NCI-H2171 treated with DMSO at 0.1 percent for 48 hours (cell line): ENCODE measurements at regions not wholly inside any gene's neighbourhood (a gene's known extent, or its start where the extent isn't known, plus 50 kb on each side); places are given as distances from the start of the nearest gene placed in this dataset.
A peak's percentile ranks its signal among the peaks of the same experiment; 100 is the strongest.
"Not testable (repeated sequence)": the region's sequence is repeated elsewhere in the genome, so short reads cannot be mapped to it uniquely, and the experiment has no call there.

Experiments used
- DNase-seq: peaks from one replicate; lab custom pipeline; 2025; lab: John Stamatoyannopoulos, UW

- no peak for DNase-seq
Measured at GRCh38 chr11:56876621-56877275, 112.0 kb upstream of the OR5AK2 start.

GRCh38 chr11:56855217-56855616 lies 106.7 kb upstream of the OR9G4 start:
- DNase-seq, result no peak

- no peak for DNase-seq
Measured at GRCh38 chr11:56852131-56852530, 103.6 kb upstream of the OR9G4 start.

GRCh38 chr11:56849852-56850251 lies 101.4 kb upstream of the OR9G4 start:
- no peak for DNase-seq

GRCh38 chr11:56849250-56849649 lies 100.8 kb upstream of the OR9G4 start:
- no peak for DNase-seq

GRCh38 chr11:56848141-56848809 lies 99.8 kb upstream of the OR9G4 start:
- no peak for DNase-seq

- no peak for DNase-seq
Measured at GRCh38 chr11:56846631-56847576, 98.4 kb upstream of the OR9G4 start.

GRCh38 chr11:56845121-56845732 lies 96.7 kb upstream of the OR9G4 start:
- DNase-seq, result no peak

GRCh38 chr11:56843816-56844215 lies 95.3 kb upstream of the OR9G4 start:
- DNase-seq, result no peak

- no peak for DNase-seq
Measured at GRCh38 chr11:56842814-56843794, 94.6 kb upstream of the OR9G4 start.

- DNase-seq, result peak; percentile 64
Measured at GRCh38 chr11:56841210-56841810, 92.8 kb upstream of the OR9G4 start.

GRCh38 chr11:56827357-56827756 lies 78.9 kb upstream of the OR9G4 start:
- DNase-seq, result not testable (repeated sequence)

GRCh38 chr11:56819916-56820315 lies 71.4 kb upstream of the OR9G4 start:
- no peak for DNase-seq

- DNase-seq, result no peak
Measured at GRCh38 chr11:56817661-56818060, 69.2 kb upstream of the OR9G4 start.

- no peak for DNase-seq
Measured at GRCh38 chr11:56816259-56816658, 67.8 kb upstream of the OR9G4 start.

- no peak for DNase-seq
Measured at GRCh38 chr11:56808326-56808725, 59.8 kb upstream of the OR9G4 start.

- no peak for DNase-seq
Measured at GRCh38 chr11:56799691-56800210, 51.3 kb upstream of the OR9G4 start.
